K562 (cell line): ENCODE measurements at regions not wholly inside any gene's neighbourhood (a gene's known extent, or its start where the extent isn't known, plus 50 kb on each side); places are given as distances from the start of the nearest gene placed in this dataset.

Experiments
- CHCHD3 ChIP-seq: fragments of 250-450 bp; sonication (Bioruptor Pico); IDR thresholded peaks from 2 replicates; pipeline ENCODE4 v2.1.2; 2022; ENCODE audit warnings: mild to moderate bottlenecking
- CREB5 ChIP-seq: fragments of 250-450 bp; sonication (Bioruptor Pico); IDR thresholded peaks from 2 replicates; pipeline ENCODE4 v1.5.0; 2020; ENCODE audit warnings: mild to moderate bottlenecking
- EP400 ChIP-seq: fragments of 450-650 bp; IDR thresholded peaks from 2 replicates; pipeline ENCODE4 v1.6.1; 2017; ENCODE audit warnings: antibody characterized with exemption, mild to moderate bottlenecking, moderate library complexity
- FOSL1 ChIP-seq: fragments of 200-800 bp; sonication (Bioruptor generic); conservative IDR thresholded peaks from 2 replicates; pipeline ENCODE4 v1.6.1; 2016; ENCODE audit warnings: missing genetic modification characterization, missing compliant biosample characterization
- ID3 ChIP-seq, 2 experiments: fragments of 250-450 bp in 1 of 2; fragments of 450-650 bp in 1 of 2; sonication (Bioruptor Pico) in 1 of 2; IDR thresholded peaks; 2 replicates each; pipeline versions ENCODE4 v1.6.1 to v1.8.0; 2016 to 2021; ENCODE audit warnings: mild to moderate bottlenecking in 2 of 2, moderate library complexity in 2 of 2, missing compliant biosample characterization in 1 of 2, missing genetic modification characterization in 1 of 2
- KDM2B ChIP-seq: fragments of 250-450 bp; sonication (Bioruptor Pico); IDR thresholded peaks from 2 replicates; pipeline ENCODE4 v1.8.0; 2021; ENCODE audit warnings: mild to moderate bottlenecking, moderate library complexity
- MBD1 ChIP-seq: fragments of 250-450 bp; sonication (Bioruptor Pico); IDR thresholded peaks from 2 replicates; pipeline ENCODE4 v1.8.0; 2022; ENCODE audit warnings: inconsistent platforms
- POLR2AphosphoS2 ChIP-seq: IDR thresholded peaks from 2 replicates; pipeline ENCODE4 v1.6.1; 2012; ENCODE audit warnings: low read length, improper control_type of control experiment
- RUNX1 ChIP-seq: sonication (generic); IDR thresholded peaks from 2 replicates; pipeline ENCODE4 v1.6.1; 2016; ENCODE audit warnings: antibody characterized with exemption, low read depth
- STAG1 ChIP-seq: sonication (generic); formaldehyde crosslinking; IDR thresholded peaks from 2 replicates; pipeline ENCODE4 v1.5.0; 2020; ENCODE audit warnings: missing genetic modification reagents, borderline replicate concordance
- TCF7 ChIP-seq: sonication (generic); IDR thresholded peaks from 2 replicates; pipeline ENCODE4 v1.6.1; 2016; ENCODE audit warnings: antibody characterized with exemption, borderline replicate concordance
- THRAP3 ChIP-seq: fragments of 450-650 bp; IDR thresholded peaks from 2 replicates; pipeline ENCODE4 v1.6.1; 2016; ENCODE audit warnings: mild to moderate bottlenecking, inconsistent platforms, borderline replicate concordance
- TSC22D4 ChIP-seq: fragments of 450-650 bp; IDR thresholded peaks from 2 replicates; pipeline ENCODE4 v1.6.1; 2016; ENCODE audit warnings: missing genetic modification characterization, missing biosample characterization, control low read depth
- ZBTB49 ChIP-seq: sonication (generic); formaldehyde crosslinking; IDR thresholded peaks from 2 replicates; pipeline ENCODE4 v1.8.0; 2022; ENCODE audit warnings: missing genetic modification reagents, mild to moderate bottlenecking, borderline replicate concordance
- ZFX ChIP-seq: sonication (generic); formaldehyde crosslinking; IDR thresholded peaks from 2 replicates; pipeline ENCODE4 v1.8.0; 2022; ENCODE audit warnings: mild to moderate bottlenecking, missing genetic modification reagents, moderate library complexity
- TF ChIP-seq, protein P1 (sequence below): sonication (generic); formaldehyde crosslinking; IDR thresholded peaks from 2 replicates; pipeline ENCODE4 v1.8.1; 2023; ENCODE audit warnings: mild to moderate bottlenecking, missing genetic modification reagents, moderate library complexity
- TF ChIP-seq, protein P2 (sequence below): fragments of 250-450 bp; sonication (Bioruptor Pico); IDR thresholded peaks from 2 replicates; pipeline ENCODE4 v1.8.0; 2022; ENCODE audit warnings: inconsistent platforms, mild to moderate bottlenecking, moderate library complexity, borderline replicate concordance
- TF ChIP-seq, protein P3 (sequence below): sonication (generic); formaldehyde crosslinking; IDR thresholded peaks from 2 replicates; pipeline ENCODE4 v1.9.0; 2022; ENCODE audit warnings: mild to moderate bottlenecking, missing genetic modification reagents

DNA sequence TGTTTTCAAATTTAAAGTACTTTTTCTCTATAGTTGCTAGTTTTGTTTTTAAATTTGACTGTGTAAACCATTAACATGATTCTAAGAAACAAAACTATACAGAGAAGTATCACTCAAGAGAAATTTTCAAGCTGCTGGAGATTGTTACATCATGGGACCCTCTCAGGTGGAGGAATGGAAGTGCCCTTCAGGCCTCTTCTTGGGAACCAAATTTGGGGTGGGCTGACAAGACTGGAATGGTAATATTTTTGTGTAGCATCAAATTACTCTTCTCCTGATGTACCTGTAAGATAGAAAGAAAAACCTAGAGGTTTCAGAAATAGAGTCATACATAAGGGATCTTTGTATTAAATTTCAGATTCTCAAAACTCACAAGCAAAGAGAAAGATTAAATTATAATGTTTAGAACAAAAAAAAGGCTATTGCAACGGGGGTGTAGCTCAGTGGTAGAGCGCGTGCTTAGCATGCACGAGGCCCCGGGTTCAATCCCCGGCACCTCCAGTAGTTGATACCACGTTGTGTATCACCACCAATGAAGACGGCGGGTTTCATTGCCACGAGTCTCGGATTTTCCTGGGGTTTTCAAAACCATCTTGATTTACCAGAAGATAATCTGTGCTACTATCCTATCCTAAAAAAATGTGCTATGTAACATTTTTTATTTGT is 193.7 kb downstream of the GPX5 start (continued):
- no peak for TF ChIP-seq ZBTB49 (CRISPR knock-in tag)
- no peak for TF ChIP-seq TCF7
- no peak for TF ChIP-seq CHCHD3 (CRISPR knock-in tag)
- TF ChIP-seq CREB5 (CRISPR knock-in tag) = no peak
- TF ChIP-seq KDM2B (CRISPR knock-in tag) = no peak
- TF ChIP-seq RUNX1 = no peak
- no peak for TF ChIP-seq TSC22D4 (tag)
- TF ChIP-seq, protein P1, sequence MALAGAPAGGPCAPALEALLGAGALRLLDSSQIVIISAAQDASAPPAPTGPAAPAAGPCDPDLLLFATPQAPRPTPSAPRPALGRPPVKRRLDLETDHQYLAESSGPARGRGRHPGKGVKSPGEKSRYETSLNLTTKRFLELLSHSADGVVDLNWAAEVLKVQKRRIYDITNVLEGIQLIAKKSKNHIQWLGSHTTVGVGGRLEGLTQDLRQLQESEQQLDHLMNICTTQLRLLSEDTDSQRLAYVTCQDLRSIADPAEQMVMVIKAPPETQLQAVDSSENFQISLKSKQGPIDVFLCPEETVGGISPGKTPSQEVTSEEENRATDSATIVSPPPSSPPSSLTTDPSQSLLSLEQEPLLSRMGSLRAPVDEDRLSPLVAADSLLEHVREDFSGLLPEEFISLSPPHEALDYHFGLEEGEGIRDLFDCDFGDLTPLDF (CRISPR knock-in tag) = no peak
- no peak for TF ChIP-seq ZFX (CRISPR knock-in tag)
- TF ChIP-seq POLR2AphosphoS2 = no peak
- no peak for TF ChIP-seq MBD1 (CRISPR knock-in tag)
- peak; percentile 49; the same call in 1 of the 2 replicates for TF ChIP-seq FOSL1 (tag)
- peak; percentile 54; the same call in 1 of the 2 replicates for TF ChIP-seq EP400
- TF ChIP-seq, protein P2, sequence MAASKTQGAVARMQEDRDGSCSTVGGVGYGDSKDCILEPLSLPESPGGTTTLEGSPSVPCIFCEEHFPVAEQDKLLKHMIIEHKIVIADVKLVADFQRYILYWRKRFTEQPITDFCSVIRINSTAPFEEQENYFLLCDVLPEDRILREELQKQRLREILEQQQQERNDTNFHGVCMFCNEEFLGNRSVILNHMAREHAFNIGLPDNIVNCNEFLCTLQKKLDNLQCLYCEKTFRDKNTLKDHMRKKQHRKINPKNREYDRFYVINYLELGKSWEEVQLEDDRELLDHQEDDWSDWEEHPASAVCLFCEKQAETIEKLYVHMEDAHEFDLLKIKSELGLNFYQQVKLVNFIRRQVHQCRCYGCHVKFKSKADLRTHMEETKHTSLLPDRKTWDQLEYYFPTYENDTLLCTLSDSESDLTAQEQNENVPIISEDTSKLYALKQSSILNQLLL (CRISPR knock-in tag) = no peak
- TF ChIP-seq, protein P3, sequence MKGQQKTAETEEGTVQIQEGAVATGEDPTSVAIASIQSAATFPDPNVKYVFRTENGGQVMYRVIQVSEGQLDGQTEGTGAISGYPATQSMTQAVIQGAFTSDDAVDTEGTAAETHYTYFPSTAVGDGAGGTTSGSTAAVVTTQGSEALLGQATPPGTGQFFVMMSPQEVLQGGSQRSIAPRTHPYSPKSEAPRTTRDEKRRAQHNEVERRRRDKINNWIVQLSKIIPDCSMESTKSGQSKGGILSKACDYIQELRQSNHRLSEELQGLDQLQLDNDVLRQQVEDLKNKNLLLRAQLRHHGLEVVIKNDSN (CRISPR knock-in tag) = peak; percentile 74; the same call in 1 of the 2 replicates
- no peak for TF ChIP-seq STAG1 (CRISPR knock-in tag)
- TF ChIP-seq ID3 (CRISPR knock-in tag; IDR thresholded peaks at IDR 0.05) = no peak
- no peak for TF ChIP-seq ID3 (tag; IDR thresholded peaks at IDR 0.05)
- TF ChIP-seq THRAP3 = no peak
